ENCODE measurements at regions not wholly inside any gene's neighbourhood (a gene's known extent, or its start where the extent isn't known, plus 50 kb on each side); places are given as distances from the start of the nearest gene placed in this dataset.

DNA sequence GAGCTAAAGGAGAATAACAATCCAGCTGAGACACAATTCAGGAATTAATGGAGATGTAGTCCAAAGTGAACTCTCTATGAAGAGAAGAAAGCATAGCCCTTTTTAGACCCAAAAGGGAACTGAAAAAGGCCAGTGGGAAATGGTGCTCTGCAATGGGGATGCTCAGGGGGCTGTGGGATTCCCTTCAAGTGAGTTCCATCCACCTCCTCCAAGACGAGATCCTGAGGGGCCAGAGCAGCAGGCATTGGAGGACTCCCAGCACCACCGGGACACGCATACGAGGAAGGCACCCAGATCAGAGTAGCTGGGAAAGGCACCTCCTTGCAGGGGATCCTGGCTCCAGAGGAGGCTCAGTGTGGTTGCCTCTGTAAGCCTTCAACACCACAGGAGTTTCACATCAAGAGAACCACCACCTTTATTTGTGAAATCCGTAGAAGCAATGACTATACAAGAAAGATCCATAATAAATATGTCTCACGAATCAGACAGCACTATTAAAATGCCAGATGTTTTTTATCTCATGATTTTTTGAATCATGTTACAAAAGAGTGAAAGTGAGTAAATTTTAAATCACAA is 288.2 kb downstream of the MED10 start:
- no peak overlapping the region for H3K9ac ChIP-seq
- H3K27me3 ChIP-seq = no peaks in the 10 kb centered on the region
- H4K20me1 ChIP-seq = no peaks in the 10 kb centered on the region
- H3K4me2 ChIP-seq = no peak overlapping the region
- H3K36me3 ChIP-seq = no peaks in the 10 kb centered on the region
- no peak for TF ChIP-seq Cebpa-rat (IDR thresholded peaks at IDR 0.05)
- no peak overlapping the region for H3K27ac ChIP-seq
- no peak overlapping the region for H3K4me3 ChIP-seq
- H3K9me3 ChIP-seq (replicated peaks in 1 of 11) = peaks cover 0 to 10% (median 0%) of the 10 kb centered on the region in 11 experiments; a peak in 2 of 22 replicates
- H3K4me1 ChIP-seq = no peaks in the 10 kb centered on the region

DNA sequence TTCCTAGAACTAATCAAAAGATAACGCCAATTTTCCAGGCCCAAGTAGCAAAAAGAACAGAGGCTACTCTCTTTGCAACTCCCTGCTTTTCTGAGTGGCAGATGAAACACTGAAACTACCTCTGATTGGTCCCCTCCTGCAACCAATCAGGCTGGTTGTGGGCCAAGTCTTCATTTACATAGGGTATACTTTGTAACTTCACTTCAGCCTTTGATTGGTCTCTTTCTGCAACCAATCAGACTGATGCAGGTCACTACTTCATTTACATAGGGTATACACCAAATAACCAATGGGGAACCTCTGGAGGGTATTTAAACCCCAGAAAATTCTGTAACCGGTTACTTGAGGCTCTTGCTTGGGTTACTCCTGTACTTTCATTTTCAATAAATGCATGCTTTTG is 289.6 kb downstream of the MED10 start:
- Histone ChIP-seq H3K36me3 (no peaks in the 10 kb centered on the region), H3K27ac (no peak overlapping the region), H3K9ac (no peak overlapping the region), H3K9me3 (replicated peaks in 1 of 11) (peaks cover 0 to 10% (median 0%) of the 10 kb centered on the region in 11 experiments; a peak in 2 of 22 replicates), H4K20me1 (no peaks in the 10 kb centered on the region), H3K4me3 (no peak overlapping the region), H3K4me2 (no peak overlapping the region), H3K4me1 (no peaks in the 10 kb centered on the region), H3K27me3 (no peaks in the 10 kb centered on the region)
- TF ChIP-seq Cebpa-rat (IDR thresholded peaks at IDR 0.05) = no peak

DNA sequence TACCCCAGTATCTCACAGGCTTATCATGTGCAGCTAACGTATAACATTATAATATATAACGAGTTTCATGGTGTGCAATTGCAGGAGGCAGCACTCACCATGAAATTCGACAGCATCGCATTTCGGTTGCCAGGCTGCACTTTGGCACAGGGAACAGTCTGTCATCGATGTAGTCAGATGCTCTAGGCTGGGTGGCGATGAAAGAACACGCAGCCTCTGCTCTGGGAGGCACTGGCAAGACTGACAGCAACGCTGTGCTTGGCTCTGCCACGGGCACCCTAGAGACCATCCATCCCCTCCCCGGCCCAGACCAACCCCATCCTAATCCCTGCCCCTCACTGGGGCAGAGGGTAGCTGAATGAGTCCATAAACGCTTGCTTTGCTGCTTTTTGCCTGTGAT is 290.8 kb downstream of the MED10 start:
- no peak overlapping the region for H3K4me3 ChIP-seq
- H3K36me3 ChIP-seq = no peaks in the 10 kb centered on the region
- H3K9ac ChIP-seq = no peak overlapping the region
- H4K20me1 ChIP-seq = no peaks in the 10 kb centered on the region
- H3K4me1 ChIP-seq = no peaks in the 10 kb centered on the region
- H3K27me3 ChIP-seq = no peaks in the 10 kb centered on the region
- H3K4me2 ChIP-seq = no peak overlapping the region
- peaks cover 0 to 10% (median 0%) of the 10 kb centered on the region in 11 experiments; a peak in 2 of 22 replicates for H3K9me3 ChIP-seq (replicated peaks in 1 of 11)
- TF ChIP-seq Cebpa-rat (IDR thresholded peaks at IDR 0.05) = no peak
- no peak overlapping the region for H3K27ac ChIP-seq

DNA sequence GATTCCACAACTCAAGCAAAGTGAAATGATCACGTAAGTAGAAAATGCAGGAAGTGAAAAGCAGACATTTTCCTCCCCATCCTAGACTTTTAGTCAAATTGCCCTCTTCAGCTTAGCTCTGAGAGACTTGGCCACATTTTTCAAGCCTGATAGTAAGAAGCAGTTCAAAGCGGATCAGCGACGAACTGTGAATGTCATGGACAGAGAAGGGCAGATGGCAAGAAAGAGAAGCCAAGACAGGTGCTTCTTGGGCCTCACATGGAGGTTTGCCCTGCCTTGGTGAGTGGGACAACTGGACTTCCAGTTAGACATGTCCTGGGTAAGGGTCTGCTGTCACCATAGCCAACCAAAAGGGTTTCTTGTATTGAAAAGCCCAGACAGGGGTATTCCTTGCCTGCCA is 291.5 kb downstream of the MED10 start:
- no peaks in the 10 kb centered on the region for H3K36me3 ChIP-seq
- H3K9me3 ChIP-seq (replicated peaks in 1 of 11) = peaks cover 0 to 10% (median 0%) of the 10 kb centered on the region in 11 experiments; a peak in 3 of 22 replicates
- H3K27ac ChIP-seq = no peak overlapping the region
- H3K27me3 ChIP-seq = no peaks in the 10 kb centered on the region
- no peak for TF ChIP-seq Cebpa-rat (IDR thresholded peaks at IDR 0.05)
- no peaks in the 10 kb centered on the region for H4K20me1 ChIP-seq
- H3K4me2 ChIP-seq = no peak overlapping the region
- peaks cover 0 to 7% (median under 1%) of the 10 kb centered on the region in 10 experiments; a peak in 9 of 20 replicates for H3K4me1 ChIP-seq
- H3K4me3 ChIP-seq = no peak overlapping the region
- no peak overlapping the region for H3K9ac ChIP-seq

DNA sequence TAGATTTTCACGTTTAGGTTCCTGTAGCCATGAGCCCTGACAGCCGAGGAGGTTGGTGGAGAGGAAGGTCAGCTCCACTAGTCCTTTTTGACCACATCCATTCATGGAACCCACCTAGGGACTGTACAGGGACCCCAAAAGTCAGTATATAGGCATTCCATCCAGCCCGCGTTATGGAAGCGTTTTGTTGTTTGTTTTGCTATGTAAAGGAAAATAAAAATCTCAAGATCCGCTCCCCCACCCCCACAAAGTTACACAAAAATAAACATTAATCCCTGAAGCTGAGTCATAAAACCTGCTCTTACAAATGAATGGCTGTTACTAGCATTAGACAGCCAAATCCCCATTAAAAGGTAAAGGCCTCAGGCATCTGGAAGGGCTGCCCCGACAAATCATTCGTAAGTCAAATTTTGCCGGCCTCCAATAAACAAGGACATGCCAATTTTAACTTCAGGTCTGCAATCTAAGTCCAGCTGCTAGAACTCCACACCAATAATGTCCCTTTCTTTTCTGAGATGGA is 292.9 kb downstream of the MED10 start:
- Histone ChIP-seq H4K20me1 (no peaks in the 10 kb centered on the region), H3K27me3 (no peaks in the 10 kb centered on the region), H3K27ac (no peak overlapping the region), H3K9me3 (replicated peaks in 1 of 11) (peaks cover 0 to 10% (median 0%) of the 10 kb centered on the region in 11 experiments; a peak in 3 of 22 replicates), H3K36me3 (no peaks in the 10 kb centered on the region), H3K4me1 (peaks cover 0 to 14% (median 4%) of the 10 kb centered on the region in 10 experiments; a peak in 9 of 20 replicates), H3K9ac (no peak overlapping the region), H3K4me2 (no peak overlapping the region), H3K4me3 (no peak overlapping the region)
- TF ChIP-seq Cebpa-rat (IDR thresholded peaks at IDR 0.05) = no peak

DNA sequence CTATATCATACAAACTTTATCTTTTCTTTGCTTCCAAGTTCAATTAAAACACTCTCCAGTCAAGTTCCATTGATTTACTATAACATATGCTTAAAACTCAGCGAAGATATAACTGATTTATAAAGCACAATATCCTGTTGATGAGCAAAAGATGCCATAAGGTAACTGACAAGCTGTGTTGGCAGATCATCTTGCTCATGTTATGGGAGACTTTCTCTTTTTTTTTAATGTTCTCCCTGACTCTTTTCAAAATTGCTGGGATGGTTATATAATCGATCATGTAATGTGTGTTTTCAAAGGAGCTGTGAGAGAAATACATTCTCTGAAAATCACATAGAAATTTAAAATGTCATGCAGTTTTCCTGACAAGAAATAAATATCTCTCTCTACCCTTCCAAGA is 293.5 kb downstream of the MED10 start:
- TF ChIP-seq Cebpa-rat (IDR thresholded peaks at IDR 0.05) = no peak
- H3K9me3 ChIP-seq (replicated peaks in 1 of 11) = peaks cover 0 to 10% (median 0%) of the 10 kb centered on the region in 11 experiments; a peak in 3 of 22 replicates
- no peak overlapping the region for H3K9ac ChIP-seq
- H3K27me3 ChIP-seq = no peaks in the 10 kb centered on the region
- H3K27ac ChIP-seq = no peak overlapping the region
- H3K4me1 ChIP-seq = peaks cover 0 to 14% (median 4%) of the 10 kb centered on the region in 10 experiments; a peak in 9 of 20 replicates
- H3K4me2 ChIP-seq = no peak overlapping the region
- H4K20me1 ChIP-seq = no peaks in the 10 kb centered on the region
- no peak overlapping the region for H3K4me3 ChIP-seq
- no peaks in the 10 kb centered on the region for H3K36me3 ChIP-seq

DNA sequence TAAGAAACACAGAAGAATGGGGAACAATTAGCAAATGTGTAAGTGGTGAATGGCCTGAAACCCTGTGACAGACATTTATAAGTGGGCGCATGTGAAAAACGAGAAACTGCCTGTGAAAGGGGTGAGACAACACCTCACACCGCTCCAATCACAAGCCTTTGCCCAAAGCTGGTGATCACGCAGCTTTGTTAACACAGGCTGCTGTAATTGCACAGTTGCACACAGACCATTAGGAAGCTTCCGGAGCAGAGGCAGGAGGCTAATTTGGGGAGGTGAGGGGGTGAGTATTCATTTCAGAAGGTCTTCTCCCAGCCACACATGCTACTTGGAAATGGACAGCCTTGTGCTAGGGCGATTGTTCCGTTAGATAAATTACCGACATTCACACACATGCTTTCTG is 294.0 kb downstream of the MED10 start:
- Histone ChIP-seq H3K9me3 (replicated peaks in 1 of 11) (peaks cover 0 to 10% (median 0%) of the 10 kb centered on the region in 11 experiments; a peak in 3 of 22 replicates), H4K20me1 (no peaks in the 10 kb centered on the region), H3K9ac (no peak overlapping the region), H3K4me1 (peaks cover 0 to 14% (median 4%) of the 10 kb centered on the region in 10 experiments; a peak in 9 of 20 replicates), H3K4me3 (no peak overlapping the region), H3K36me3 (no peaks in the 10 kb centered on the region), H3K27ac (no peak overlapping the region), H3K27me3 (no peaks in the 10 kb centered on the region), H3K4me2 (no peak overlapping the region)
- TF ChIP-seq Cebpa-rat (IDR thresholded peaks at IDR 0.05) = no peak

DNA sequence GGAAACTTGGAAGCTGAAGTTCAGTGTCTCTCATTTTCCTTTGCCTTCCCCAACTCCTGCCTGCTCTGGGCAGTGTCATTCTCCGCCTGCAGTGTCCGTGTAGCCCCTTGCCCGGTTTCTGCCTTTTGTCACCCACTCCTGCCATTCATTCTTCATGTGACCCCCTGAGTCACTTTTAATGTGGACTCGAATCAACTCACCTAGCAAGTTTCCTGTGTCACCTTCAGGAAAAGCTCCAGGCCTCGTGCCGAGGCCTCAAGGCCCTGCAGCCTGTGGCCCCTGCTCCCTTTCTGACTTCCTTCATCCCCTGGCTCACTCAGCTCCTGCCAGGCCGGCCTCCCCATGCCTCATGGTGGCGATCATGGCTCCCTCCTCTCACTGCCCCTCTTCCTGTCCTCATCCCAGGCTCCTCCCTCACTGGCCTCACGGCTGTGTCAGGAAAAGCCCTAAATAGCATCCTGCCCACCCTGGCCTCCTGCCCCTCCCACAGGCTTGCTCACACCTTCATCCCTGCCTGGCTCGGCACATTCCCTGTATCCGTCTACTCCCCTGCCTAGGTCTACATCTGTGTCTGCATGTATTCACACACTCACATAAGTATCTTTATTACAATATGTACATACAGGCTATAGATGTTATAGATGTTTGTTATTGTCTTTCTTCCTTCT is 294.9 kb downstream of the MED10 start:
- Histone ChIP-seq H3K9ac (no peak overlapping the region), H3K36me3 (no peaks in the 10 kb centered on the region), H3K4me1 (peaks cover 0 to 14% (median 4%) of the 10 kb centered on the region in 10 experiments; a peak in 9 of 20 replicates), H3K27me3 (no peaks in the 10 kb centered on the region), H4K20me1 (no peaks in the 10 kb centered on the region), H3K4me2 (no peak overlapping the region), H3K4me3 (no peak overlapping the region), H3K27ac (no peak overlapping the region), H3K9me3 (replicated peaks in 1 of 11) (peaks cover 0 to 7% (median 0%) of the 10 kb centered on the region in 11 experiments; a peak in 3 of 22 replicates)
- TF ChIP-seq Cebpa-rat (IDR thresholded peaks at IDR 0.05) = no peak

DNA sequence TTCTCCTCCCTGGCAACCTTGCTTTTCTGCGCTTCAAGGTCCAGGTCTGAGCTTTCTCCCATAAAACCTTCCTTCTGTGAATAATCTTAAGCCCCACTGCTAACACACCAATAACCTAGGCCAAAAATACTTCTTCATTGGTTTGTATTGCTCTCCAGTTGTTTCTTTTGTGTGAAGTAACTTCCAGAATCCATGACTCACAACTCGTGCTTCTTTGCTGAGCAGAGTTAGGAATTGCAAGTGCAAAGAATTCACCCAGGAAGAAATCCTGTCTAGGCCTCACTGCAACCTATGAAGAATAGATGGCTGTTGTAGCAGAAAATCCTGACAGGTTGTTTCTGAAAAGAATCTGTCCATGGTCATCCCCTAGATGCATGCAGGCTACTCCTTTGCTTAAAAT is 295.7 kb downstream of the MED10 start:
- no peak for TF ChIP-seq Cebpa-rat (IDR thresholded peaks at IDR 0.05)
- Histone ChIP-seq H4K20me1 (no peaks in the 10 kb centered on the region), H3K9ac (no peak overlapping the region), H3K36me3 (no peaks in the 10 kb centered on the region), H3K4me1 (peaks cover 0 to 14% (median 4%) of the 10 kb centered on the region in 10 experiments; a peak in 9 of 20 replicates), H3K9me3 (replicated peaks in 1 of 11) (peaks cover 0 to 7% (median 0%) of the 10 kb centered on the region in 11 experiments; a peak in 1 of 22 replicates), H3K27ac (no peak overlapping the region), H3K4me2 (peak overlapping the region in 1 of 11 experiments; percentile 36; a peak in 1 of 22 replicates), H3K4me3 (no peak overlapping the region), H3K27me3 (no peaks in the 10 kb centered on the region)

All from BLaER1 treated with 17β-estradiol and CSF1 and Interleukin-3, amounts not matched to agents 10 nM and 100 nM (cell line).